Mesenchymal stem cell (in vitro differentiated cells and primary cell): ENCODE measurements at regions not wholly inside any gene's neighbourhood (a gene's known extent, or its start where the extent isn't known, plus 50 kb on each side); places are given as distances from the start of the nearest gene placed in this dataset.
A peak's percentile ranks its signal among the peaks of the same experiment; 100 is the strongest.

Experiments
- DNase-seq: peaks from one replicate; pipeline ENCODE4 v3.0.0-alpha.2; 2013
- H2AFZ ChIP-seq: one replicate; pipeline ENCODE4 v1.6.1; 2013; ENCODE audit warnings: low read depth, mild to moderate bottlenecking, control low read depth, inconsistent platforms, low read length, moderate library complexity
- H2AK5ac ChIP-seq: 2 replicates; pipeline ENCODE4 v1.6.1; 2013; ENCODE audit warnings: low read length, moderate library complexity, mild to moderate bottlenecking, inconsistent platforms; ENCODE audit not compliant: severe bottlenecking
- H2BK120ac ChIP-seq: one replicate; pipeline ENCODE4 v1.6.1; 2013; ENCODE audit warnings: low read depth, mild to moderate bottlenecking, inconsistent platforms, low read length, moderate library complexity
- H2BK12ac ChIP-seq, 2 experiments: one replicate each; pipeline ENCODE4 v1.6.1; 2013; ENCODE audit warnings: inconsistent platforms in 2 of 2, low read length in 2 of 2, mild to moderate bottlenecking in 2 of 2, moderate library complexity in 2 of 2, control low read depth in 1 of 2
- H2BK15ac ChIP-seq: one replicate; pipeline ENCODE4 v1.6.1; 2013; ENCODE audit warnings: mild to moderate bottlenecking, low read depth, inconsistent platforms; ENCODE audit not compliant: poor library complexity, severe bottlenecking
- H2BK5ac ChIP-seq: 2 replicates; pipeline ENCODE4 v1.6.1; 2013; ENCODE audit warnings: low read depth, mild to moderate bottlenecking, low read length, control low read depth, inconsistent platforms; ENCODE audit not compliant: poor library complexity, severe bottlenecking
- H3K14ac ChIP-seq, 2 experiments: one replicate each; pipeline ENCODE4 v1.6.1; 2013; ENCODE audit warnings: inconsistent platforms in 2 of 2, low read length in 2 of 2, control low read depth in 1 of 2, mild to moderate bottlenecking in 1 of 2, moderate library complexity in 1 of 2
- H3K18ac ChIP-seq, 2 experiments: one replicate each; pipeline ENCODE4 v1.6.1; 2013; ENCODE audit warnings: inconsistent platforms in 2 of 2, low read length in 2 of 2, control low read depth in 1 of 2, low read depth in 1 of 2, mild to moderate bottlenecking in 1 of 2
- H3K23ac ChIP-seq, 2 experiments: one replicate each; pipeline ENCODE4 v1.6.1; 2013; ENCODE audit warnings: inconsistent platforms in 2 of 2, low read length in 2 of 2, mild to moderate bottlenecking in 2 of 2, moderate library complexity in 2 of 2, control low read depth in 1 of 2
- H3K27ac ChIP-seq: 2 replicates; pipeline ENCODE4 v1.5.1; 2013; ENCODE audit warnings: mild to moderate bottlenecking, moderate library complexity, low read length, control low read depth, inconsistent platforms; ENCODE audit not compliant: poor library complexity, severe bottlenecking
- H3K27me3 ChIP-seq, 2 experiments: 2 replicates each; pipeline versions ENCODE4 v1.6.1 to v1.7.0; 2013; ENCODE audit warnings: low read length in 2 of 2, mild to moderate bottlenecking in 2 of 2, moderate library complexity in 2 of 2, control low read depth in 1 of 2, inconsistent platforms in 1 of 2; ENCODE audit not compliant: control insufficient read depth in 1 of 2, insufficient read depth in 1 of 2
- H3K36me3 ChIP-seq, 2 experiments: 2 replicates each; pipeline versions ENCODE4 v1.6.1 to v1.7.0; 2013; ENCODE audit warnings: low read length in 2 of 2, control low read depth in 1 of 2, inconsistent platforms in 1 of 2, low read depth in 1 of 2, mild to moderate bottlenecking in 1 of 2; ENCODE audit not compliant: insufficient read depth in 2 of 2, control insufficient read depth in 1 of 2
- H3K4ac ChIP-seq, 2 experiments: one replicate each; pipeline ENCODE4 v1.6.1; 2013; ENCODE audit warnings: inconsistent platforms in 2 of 2, low read length in 2 of 2, mild to moderate bottlenecking in 2 of 2, moderate library complexity in 2 of 2, control low read depth in 1 of 2, low read depth in 1 of 2
- H3K4me1 ChIP-seq: 2 replicates; pipeline ENCODE4 v1.6.1; 2013; ENCODE audit warnings: low read depth, low read length, control low read depth; ENCODE audit not compliant: control insufficient read depth, insufficient read depth
- H3K4me2 ChIP-seq: 2 replicates; pipeline ENCODE4 v1.6.1; 2013; ENCODE audit warnings: low read length, mild to moderate bottlenecking, inconsistent platforms; ENCODE audit not compliant: poor library complexity, severe bottlenecking
- H3K4me3 ChIP-seq, 2 experiments: 2 replicates each; pipeline versions ENCODE4 v1.5.1 to v1.7.0; 2013; ENCODE audit warnings: low read length in 2 of 2, mild to moderate bottlenecking in 2 of 2, control low read depth in 1 of 2, low read depth in 1 of 2; ENCODE audit not compliant: insufficient read depth in 1 of 2
- H3K79me1 ChIP-seq: replicated peaks from 2 replicates; pipeline ENCODE4 v1.6.1; 2013; ENCODE audit warnings: mild to moderate bottlenecking, control low read depth, low read length, inconsistent platforms; ENCODE audit not compliant: poor library complexity, severe bottlenecking
- H3K9ac ChIP-seq: 2 replicates; pipeline ENCODE4 v1.7.0; 2013; ENCODE audit warnings: mild to moderate bottlenecking, low read length, moderate library complexity
- H3K9me3 ChIP-seq: 2 replicates; pipeline ENCODE4 v1.7.0; 2013; ENCODE audit warnings: mild to moderate bottlenecking, low read length; ENCODE audit not compliant: control insufficient read depth
- H4K8ac ChIP-seq: one replicate; pipeline ENCODE4 v1.6.1; 2013; ENCODE audit warnings: inconsistent platforms, mild to moderate bottlenecking, low read length, moderate library complexity
- H4K91ac ChIP-seq: one replicate; pipeline ENCODE4 v1.6.1; 2013; ENCODE audit warnings: mild to moderate bottlenecking, low read length, inconsistent platforms
- WGBS: methylation state at CpG from one replicate; pipeline ENCODE4 v1.1.7; 2013; ENCODE audit warnings: mixed read lengths; 5-methylcytosine and 5-hydroxymethylcytosine counted together

GRCh38 chr2:57711991-57712390 lies 334.6 kb upstream of the VRK2 start:
- Histone ChIP-seq H4K8ac (no peak overlapping the region), H3K79me1 (no peaks in the 10 kb centered on the region), H3K23ac (no peak overlapping the region), H2AFZ (no peak overlapping the region), H4K91ac (no peak overlapping the region), H3K36me3 (no peaks in the 10 kb centered on the region), H3K14ac (no peak overlapping the region), H3K27ac (no peak overlapping the region), H3K4me3 (no peak overlapping the region), H3K18ac (no peak overlapping the region), H2BK15ac (no peak overlapping the region), H3K4ac (no peak overlapping the region), H3K27me3 (no peaks in the 10 kb centered on the region), H2BK5ac (no peak overlapping the region), H2BK12ac (no peak overlapping the region), H3K9ac (no peak overlapping the region), H3K9me3 (no peaks in the 10 kb centered on the region), H3K4me1 (no peaks in the 10 kb centered on the region), H2AK5ac (no peak overlapping the region), H3K4me2 (no peak overlapping the region), H2BK120ac (no peak overlapping the region)
- DNase-seq, result no peak
- 86% methylated on average over 1 of the region's 1 CpG for WGBS

DNA sequence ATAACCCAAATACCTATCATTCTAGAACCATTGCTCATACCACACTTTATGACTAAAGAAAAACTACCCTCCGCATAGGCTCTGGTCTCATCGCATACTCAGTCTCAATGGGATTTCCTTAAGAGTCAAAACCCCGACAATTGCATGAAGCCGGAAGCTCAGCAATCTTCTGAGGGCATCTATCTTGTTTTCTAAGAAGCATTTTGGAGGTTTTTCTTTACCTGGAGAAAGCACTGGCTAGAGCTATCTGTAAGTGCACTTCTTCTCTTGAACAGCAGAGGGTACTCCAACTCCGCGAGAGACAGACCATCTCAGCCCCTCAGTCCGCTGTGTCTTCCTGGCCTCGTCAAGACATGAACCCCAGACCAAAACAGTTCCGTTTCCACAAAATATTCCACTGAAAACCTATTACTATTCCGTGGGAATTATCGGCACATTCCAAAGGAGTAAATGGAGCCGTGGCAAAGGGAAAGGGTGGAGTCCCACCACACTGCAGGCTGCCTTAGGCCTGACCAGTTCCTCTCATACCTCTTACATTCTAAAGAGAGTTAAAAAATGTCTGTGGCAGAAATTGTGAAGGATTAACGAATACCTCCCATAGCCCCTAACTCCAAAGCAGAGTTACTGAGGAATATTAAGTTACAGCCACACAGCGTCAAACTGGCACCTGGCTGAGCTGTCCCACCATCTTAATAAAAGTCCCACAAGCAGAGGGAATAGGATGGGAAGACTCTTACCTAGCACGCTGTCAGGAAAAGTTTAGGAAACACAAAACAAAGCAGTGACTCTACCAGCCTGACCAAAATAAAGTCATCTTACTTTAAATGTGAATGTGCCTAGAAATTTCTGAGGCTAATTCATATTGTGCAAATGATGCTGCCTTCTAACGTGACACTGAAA lies 325.6 kb upstream of the VRK2 start:
- peak overlapping the region; percentile 7 for H2AFZ ChIP-seq
- no peaks in the 10 kb centered on the region for H3K79me1 ChIP-seq
- peak overlapping the region; percentile 81 for H3K27ac ChIP-seq
- no peaks in the 10 kb centered on the region for H3K36me3 ChIP-seq
- H3K9me3 ChIP-seq, result no peaks in the 10 kb centered on the region
- peak overlapping the region; percentile 80 for H3K9ac ChIP-seq
- H3K27me3 ChIP-seq, result no peaks in the 10 kb centered on the region
- peak; percentile 69 for DNase-seq
- H3K18ac ChIP-seq, result no peak overlapping the region
- H3K4me1 ChIP-seq, result no peaks in the 10 kb centered on the region
- H2BK12ac ChIP-seq, result no peak overlapping the region
- H2AK5ac ChIP-seq, result no peak overlapping the region
- H3K4ac ChIP-seq, result peak overlapping the region; percentile 2 to 46
- 21% methylated on average over 9 of the region's 16 CpGs for WGBS
- H3K14ac ChIP-seq, result no peak overlapping the region
- H3K4me3 ChIP-seq, result peak overlapping the region in 1 of 2 experiments; percentile 64
- H2BK15ac ChIP-seq, result no peak overlapping the region
- peak overlapping the region; percentile 8 for H3K4me2 ChIP-seq
- no peak overlapping the region for H3K23ac ChIP-seq
- peak overlapping the region; percentile 35 for H4K8ac ChIP-seq
- H4K91ac ChIP-seq, result no peak overlapping the region
- H2BK120ac ChIP-seq, result no peak overlapping the region
- peak overlapping the region; percentile 14 for H2BK5ac ChIP-seq

GRCh38 chr2:57725337-57725947 lies 321.2 kb upstream of the VRK2 start:
- H3K4me3 ChIP-seq, result no peak overlapping the region
- no peak overlapping the region for H2BK12ac ChIP-seq
- H3K18ac ChIP-seq, result no peak overlapping the region
- H2AFZ ChIP-seq, result no peak overlapping the region
- H2BK5ac ChIP-seq, result no peak overlapping the region
- H3K4me1 ChIP-seq, result no peaks in the 10 kb centered on the region
- H3K4ac ChIP-seq, result no peak overlapping the region
- H3K79me1 ChIP-seq, result no peaks in the 10 kb centered on the region
- H3K14ac ChIP-seq, result no peak overlapping the region
- no peak for DNase-seq
- H3K4me2 ChIP-seq, result no peak overlapping the region
- H2BK15ac ChIP-seq, result no peak overlapping the region
- H3K27me3 ChIP-seq, result no peaks in the 10 kb centered on the region
- H4K8ac ChIP-seq, result no peak overlapping the region
- H4K91ac ChIP-seq, result no peak overlapping the region
- no peak overlapping the region for H3K23ac ChIP-seq
- no peaks in the 10 kb centered on the region for H3K9me3 ChIP-seq
- no peaks in the 10 kb centered on the region for H3K36me3 ChIP-seq
- WGBS, result 100% methylated on average over 3 of the region's 5 CpGs
- no peak overlapping the region for H2AK5ac ChIP-seq
- no peak overlapping the region for H2BK120ac ChIP-seq
- H3K27ac ChIP-seq, result no peak overlapping the region
- H3K9ac ChIP-seq, result no peak overlapping the region

DNA sequence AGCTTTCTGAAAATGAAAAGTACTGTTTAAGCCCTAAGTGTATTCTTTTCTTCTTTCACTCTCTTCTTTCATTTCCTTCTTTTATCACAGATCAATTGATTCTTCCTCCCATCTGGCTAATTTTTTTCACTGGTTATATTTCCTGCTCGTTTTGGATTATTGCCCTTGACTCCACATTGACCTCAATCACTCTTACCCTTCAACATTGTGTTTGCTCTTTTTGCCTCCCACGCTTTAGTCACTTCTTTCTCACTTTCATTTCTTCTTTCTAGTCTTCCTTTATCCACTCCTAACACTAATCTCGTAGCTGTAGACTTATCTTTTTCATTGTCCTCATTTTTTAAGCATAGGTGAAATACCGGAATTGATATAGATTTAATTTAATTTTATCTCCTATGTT lies 320.3 kb upstream of the VRK2 start:
- no peak overlapping the region for H3K18ac ChIP-seq
- no peak overlapping the region for H2AK5ac ChIP-seq
- no peak overlapping the region for H4K8ac ChIP-seq
- no peak overlapping the region for H2AFZ ChIP-seq
- no peak overlapping the region for H3K4ac ChIP-seq
- no peak overlapping the region for H3K9ac ChIP-seq
- no peaks in the 10 kb centered on the region for H3K27me3 ChIP-seq
- H3K23ac ChIP-seq, result no peak overlapping the region
- H3K4me2 ChIP-seq, result no peak overlapping the region
- no peak overlapping the region for H3K27ac ChIP-seq
- H2BK5ac ChIP-seq, result no peak overlapping the region
- no peak for DNase-seq
- 66% methylated on average over 2 of the region's 4 CpGs for WGBS
- H3K4me1 ChIP-seq, result no peaks in the 10 kb centered on the region
- H3K9me3 ChIP-seq, result no peaks in the 10 kb centered on the region
- H3K14ac ChIP-seq, result no peak overlapping the region
- no peak overlapping the region for H2BK15ac ChIP-seq
- no peak overlapping the region for H2BK120ac ChIP-seq
- no peak overlapping the region for H2BK12ac ChIP-seq
- no peak overlapping the region for H4K91ac ChIP-seq
- H3K79me1 ChIP-seq, result no peaks in the 10 kb centered on the region
- no peaks in the 10 kb centered on the region for H3K36me3 ChIP-seq
- H3K4me3 ChIP-seq, result no peak overlapping the region
